ENCODE measurements at regions not wholly inside any gene's neighbourhood (a gene's known extent, or its start where the extent isn't known, plus 50 kb on each side); places are given as distances from the start of the nearest gene placed in this dataset.

DNA sequence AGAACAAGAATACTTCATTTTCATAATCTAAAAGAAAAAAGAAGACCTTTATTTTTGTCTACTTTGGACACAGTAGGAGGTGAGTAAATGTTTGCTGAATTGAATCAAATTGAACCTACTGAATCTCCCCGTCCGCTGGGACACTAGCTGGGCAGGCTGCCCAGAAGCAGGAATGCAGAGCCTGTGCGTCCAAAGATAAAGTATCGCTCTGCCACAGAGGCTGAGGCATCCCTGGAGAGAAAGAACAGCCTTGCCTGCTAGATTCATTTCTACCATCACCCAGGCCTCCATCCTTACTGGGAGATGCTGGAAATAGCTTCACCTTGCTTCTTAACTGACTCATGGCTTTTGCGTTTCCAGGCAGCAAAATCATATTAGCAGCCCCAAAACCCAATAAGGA is 64.1 kb upstream of the TSPAN11 start:
- Histone ChIP-seq H3K4me2 (ENCODE audit: low read length) (no peak overlapping the region), H4K20me1 (ENCODE audit: insufficient read depth, low read length) (no peaks in the 10 kb centered on the region), H3K27ac (ENCODE audit: low read depth, low read length, poor library complexity, severe bottlenecking) (no peak overlapping the region), H3K4me3 (ENCODE audit: low read depth, low read length, poor library complexity, severe bottlenecking) (no peak overlapping the region), H2AFZ (ENCODE audit: low read length) (no peak overlapping the region), H3K4me1 (ENCODE audit: insufficient read depth, low read length, poor library complexity, severe bottlenecking) (no peaks in the 10 kb centered on the region), H3K79me2 (ENCODE audit: insufficient read depth, low read depth, low read length) (no peaks in the 10 kb centered on the region), H3K36me3 (ENCODE audit: insufficient read depth, low read length) (no peaks in the 10 kb centered on the region), H3K9me2 (ENCODE audit: insufficient read depth, low read length) (no peaks in the 10 kb centered on the region), H3K9me3 (ENCODE audit: low read length) (0 out of 2 replicates have a peak, but pooled peaks cover 8% of the 10 kb centered on the region)
- POLR2A ChIA-PET, result no interaction called here
- BruUV-seq (replicated peaks), result no TSS peak
- intact Hi-C loops (cut with micrococcal nuclease; ENCODE audit: unreplicated experiment), result no loop called here
- DNase-seq (ENCODE audit: low spot score), result no peak
- CTCF ChIA-PET (ENCODE audit: unreplicated experiment), result no interaction called here
- TF ChIP-seq, protein P1, sequence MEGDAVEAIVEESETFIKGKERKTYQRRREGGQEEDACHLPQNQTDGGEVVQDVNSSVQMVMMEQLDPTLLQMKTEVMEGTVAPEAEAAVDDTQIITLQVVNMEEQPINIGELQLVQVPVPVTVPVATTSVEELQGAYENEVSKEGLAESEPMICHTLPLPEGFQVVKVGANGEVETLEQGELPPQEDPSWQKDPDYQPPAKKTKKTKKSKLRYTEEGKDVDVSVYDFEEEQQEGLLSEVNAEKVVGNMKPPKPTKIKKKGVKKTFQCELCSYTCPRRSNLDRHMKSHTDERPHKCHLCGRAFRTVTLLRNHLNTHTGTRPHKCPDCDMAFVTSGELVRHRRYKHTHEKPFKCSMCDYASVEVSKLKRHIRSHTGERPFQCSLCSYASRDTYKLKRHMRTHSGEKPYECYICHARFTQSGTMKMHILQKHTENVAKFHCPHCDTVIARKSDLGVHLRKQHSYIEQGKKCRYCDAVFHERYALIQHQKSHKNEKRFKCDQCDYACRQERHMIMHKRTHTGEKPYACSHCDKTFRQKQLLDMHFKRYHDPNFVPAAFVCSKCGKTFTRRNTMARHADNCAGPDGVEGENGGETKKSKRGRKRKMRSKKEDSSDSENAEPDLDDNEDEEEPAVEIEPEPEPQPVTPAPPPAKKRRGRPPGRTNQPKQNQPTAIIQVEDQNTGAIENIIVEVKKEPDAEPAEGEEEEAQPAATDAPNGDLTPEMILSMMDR (conservative IDR thresholded peaks at IDR 0.05; ENCODE audit: low read length), result no peak
- no peak for TF ChIP-seq EZH2phosphoT487 (IDR thresholded peaks at IDR 0.05; ENCODE audit: borderline replicate concordance, low read depth, low read length)

DNA sequence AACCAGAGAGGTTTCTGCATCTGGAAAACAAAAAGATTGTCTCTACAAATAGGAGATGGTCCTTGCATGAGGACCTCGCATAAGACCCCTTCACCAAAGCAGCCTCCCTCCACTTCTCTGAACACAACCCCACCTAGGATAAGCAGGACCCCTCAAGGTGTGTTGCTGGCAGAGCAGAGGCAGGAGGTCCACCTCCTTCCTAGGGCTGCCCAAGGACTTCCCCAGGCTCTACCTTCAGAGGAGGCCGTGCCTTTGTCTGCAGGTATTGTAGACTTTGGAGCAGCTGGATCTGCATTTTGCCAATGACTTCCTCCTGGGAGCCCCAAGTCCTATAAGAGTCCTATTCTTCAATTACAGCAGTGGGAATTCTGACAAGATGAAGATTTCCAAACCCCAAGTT is 67.3 kb upstream of the TSPAN11 start:
- intact Hi-C loops (cut with micrococcal nuclease; ENCODE audit: unreplicated experiment), result no loop called here
- ChIA-PET CTCF (ENCODE audit: unreplicated experiment) (no interaction called here), POLR2A (no interaction called here)
- H3K36me3 ChIP-seq (ENCODE audit: insufficient read depth, low read length), result no peaks in the 10 kb centered on the region
- H3K4me2 ChIP-seq (ENCODE audit: low read length), result no peak overlapping the region
- no peaks in the 10 kb centered on the region for H3K4me1 ChIP-seq (ENCODE audit: insufficient read depth, low read length, poor library complexity, severe bottlenecking)
- no peaks in the 10 kb centered on the region for H3K79me2 ChIP-seq (ENCODE audit: insufficient read depth, low read depth, low read length)
- no peak overlapping the region for H3K4me3 ChIP-seq (ENCODE audit: low read depth, low read length, poor library complexity, severe bottlenecking)
- H4K20me1 ChIP-seq (ENCODE audit: insufficient read depth, low read length), result no peaks in the 10 kb centered on the region
- no TSS peak for BruUV-seq (replicated peaks)
- H3K9me3 ChIP-seq (ENCODE audit: low read length), result no peaks in the 10 kb centered on the region
- no peak for TF ChIP-seq EZH2phosphoT487 (IDR thresholded peaks at IDR 0.05; ENCODE audit: borderline replicate concordance, low read depth, low read length)
- TF ChIP-seq, protein P1 (conservative IDR thresholded peaks at IDR 0.05; ENCODE audit: low read length), result no peak
- H3K27ac ChIP-seq (ENCODE audit: low read depth, low read length, poor library complexity, severe bottlenecking), result no peak overlapping the region
- H3K9me2 ChIP-seq (ENCODE audit: insufficient read depth, low read length), result no peaks in the 10 kb centered on the region
- no peak for DNase-seq (ENCODE audit: low spot score)
- no peak overlapping the region for H2AFZ ChIP-seq (ENCODE audit: low read length)

DNA sequence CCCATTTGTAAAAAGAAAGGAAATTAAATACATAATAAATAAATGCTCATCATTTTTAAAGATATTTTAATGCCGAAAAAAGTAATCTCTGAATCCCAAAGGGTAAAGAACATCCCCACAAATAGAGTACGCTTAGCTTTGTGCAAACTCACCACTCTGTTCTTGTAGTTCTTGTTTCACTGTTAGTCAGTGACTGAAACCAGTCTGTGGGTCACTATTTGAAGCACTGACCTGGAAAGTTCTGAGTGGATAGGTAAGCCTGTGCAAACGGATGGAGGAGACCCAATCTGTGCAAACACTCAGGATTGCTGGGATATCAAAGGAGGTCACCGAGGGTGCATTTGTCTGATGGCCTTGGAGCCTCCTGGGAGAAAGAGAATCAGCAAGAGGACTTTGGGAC is 68.1 kb upstream of the TSPAN11 start:
- H3K4me1 ChIP-seq (ENCODE audit: insufficient read depth, low read length, poor library complexity, severe bottlenecking), result no peaks in the 10 kb centered on the region
- no peak overlapping the region for H3K4me3 ChIP-seq (ENCODE audit: low read depth, low read length, poor library complexity, severe bottlenecking)
- H3K36me3 ChIP-seq (ENCODE audit: insufficient read depth, low read length), result no peaks in the 10 kb centered on the region
- no TSS peak for BruUV-seq (replicated peaks)
- no peak overlapping the region for H3K27ac ChIP-seq (ENCODE audit: low read depth, low read length, poor library complexity, severe bottlenecking)
- POLR2A ChIA-PET, result no interaction called here
- H4K20me1 ChIP-seq (ENCODE audit: insufficient read depth, low read length), result no peaks in the 10 kb centered on the region
- H3K79me2 ChIP-seq (ENCODE audit: insufficient read depth, low read depth, low read length), result no peaks in the 10 kb centered on the region
- CTCF ChIA-PET (ENCODE audit: unreplicated experiment), result no interaction called here
- H3K9me3 ChIP-seq (ENCODE audit: low read length), result no peaks in the 10 kb centered on the region
- no peak overlapping the region for H2AFZ ChIP-seq (ENCODE audit: low read length)
- TF ChIP-seq, protein P1 (conservative IDR thresholded peaks at IDR 0.05; ENCODE audit: low read length), result no peak
- no peak for TF ChIP-seq EZH2phosphoT487 (IDR thresholded peaks at IDR 0.05; ENCODE audit: borderline replicate concordance, low read depth, low read length)
- DNase-seq (ENCODE audit: low spot score), result no peak
- no peaks in the 10 kb centered on the region for H3K9me2 ChIP-seq (ENCODE audit: insufficient read depth, low read length)
- H3K4me2 ChIP-seq (ENCODE audit: low read length), result no peak overlapping the region
- intact Hi-C loops (cut with micrococcal nuclease; ENCODE audit: unreplicated experiment), result no loop called here
